ENCODE measurements at regions not wholly inside any gene's neighbourhood (a gene's known extent, or its start where the extent isn't known, plus 50 kb on each side); places are given as distances from the start of the nearest gene placed in this dataset.
"Not testable (repeated sequence)": the region's sequence is repeated elsewhere in the genome, so short reads cannot be mapped to it uniquely, and the experiment has no call there.

DNA sequence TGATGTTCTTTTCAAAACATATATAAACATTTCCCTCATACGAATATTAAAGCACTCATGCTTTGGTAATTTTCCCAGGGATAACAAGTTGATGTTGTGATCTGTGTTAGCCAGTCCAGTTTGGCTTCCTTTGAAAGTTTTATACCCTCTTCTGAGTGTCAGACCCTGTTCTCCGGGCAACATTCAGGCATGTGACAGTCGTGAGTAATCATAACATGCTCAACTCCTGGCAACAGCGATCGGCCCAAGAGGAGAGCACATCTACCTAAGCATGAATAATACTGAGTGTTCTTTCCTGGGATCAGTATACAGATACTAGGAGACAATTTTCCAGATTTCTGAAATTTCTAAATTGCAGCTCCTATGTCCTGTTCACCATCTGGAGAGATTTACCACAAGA, 1086.4 kb downstream of the CDH8 start:
- no peak for DNase-seq

DNA sequence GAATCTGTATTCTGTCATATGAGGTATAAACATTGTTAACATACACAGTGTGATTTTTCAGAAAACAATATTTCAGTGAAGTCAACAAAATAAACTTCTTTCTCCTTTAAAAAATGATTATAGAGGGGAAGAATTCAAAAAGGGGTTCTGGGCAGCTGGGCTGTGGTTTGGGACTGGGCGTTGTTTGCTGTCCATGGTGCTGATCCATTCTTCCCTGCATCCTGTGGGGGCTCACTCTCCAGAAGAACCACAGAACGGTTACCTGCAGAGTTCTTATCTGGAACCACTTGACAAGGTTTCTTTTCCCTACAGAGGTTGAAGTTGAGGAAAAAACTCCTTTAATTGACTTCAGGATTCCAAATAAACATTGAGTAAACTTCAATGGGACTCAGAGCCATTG, 1091.0 kb downstream of the CDH8 start:
- no peak for DNase-seq

DNA sequence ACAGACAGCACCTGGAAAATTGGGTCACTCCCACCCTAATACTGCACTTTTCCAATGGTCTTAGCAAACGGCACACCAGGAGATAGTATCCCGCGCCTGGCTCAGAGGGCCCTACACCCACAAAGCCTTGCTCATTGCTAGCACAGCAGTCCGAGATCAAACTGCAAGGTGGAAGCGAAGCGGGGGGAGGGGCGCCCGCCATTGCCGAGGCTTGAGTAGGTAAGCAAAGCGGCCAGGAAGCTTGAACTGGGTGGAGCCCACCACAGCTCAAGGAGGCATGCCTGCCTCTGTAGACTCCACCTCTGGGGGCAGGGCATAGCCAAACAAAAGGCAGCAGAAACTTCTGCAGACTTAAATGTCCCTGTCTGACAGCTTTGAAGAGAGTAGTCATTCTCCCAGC, 1100.0 kb downstream of the CDH8 start:
- DNase-seq = not testable (repeated sequence)

DNA sequence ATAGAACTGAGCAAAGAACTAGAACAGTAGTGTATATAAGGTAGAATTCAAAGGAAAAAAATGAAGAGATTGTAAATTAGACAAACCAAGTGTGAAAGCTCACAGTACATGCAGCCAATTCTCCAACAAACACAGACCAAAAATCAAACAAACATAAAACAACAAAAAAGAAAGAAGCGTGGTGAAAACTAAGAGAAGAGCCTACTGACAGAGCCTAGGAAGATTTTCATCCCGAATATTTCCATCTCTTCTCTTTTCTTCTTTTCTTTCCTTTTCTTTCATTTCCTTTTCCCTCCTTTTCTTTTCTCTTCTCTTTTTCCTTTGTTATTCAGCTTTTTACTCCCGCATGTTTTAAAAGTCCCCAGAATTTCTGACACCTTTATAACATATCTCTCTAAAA, 1103.6 kb downstream of the CDH8 start:
- DNase-seq = no peak

DNA sequence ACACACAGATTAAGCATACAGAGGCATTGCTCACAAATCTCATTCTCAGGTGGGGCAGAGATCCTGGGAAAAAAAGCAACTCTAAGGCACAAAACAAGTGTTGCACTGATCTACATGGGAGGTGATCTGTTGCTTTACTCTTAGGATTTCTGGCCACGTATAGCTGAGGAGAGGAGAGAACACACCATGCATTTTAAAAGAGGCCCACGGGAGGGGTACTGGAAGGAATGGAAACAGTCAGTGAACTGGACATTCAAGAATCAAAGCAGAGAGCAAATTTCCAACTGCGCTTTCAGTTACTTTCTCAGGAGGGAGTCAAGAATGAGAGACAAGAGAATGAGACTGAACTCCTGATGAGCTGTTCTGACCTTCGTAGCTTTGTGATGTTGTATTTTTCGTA, 1105.9 kb downstream of the CDH8 start:
- DNase-seq = no peak

DNA sequence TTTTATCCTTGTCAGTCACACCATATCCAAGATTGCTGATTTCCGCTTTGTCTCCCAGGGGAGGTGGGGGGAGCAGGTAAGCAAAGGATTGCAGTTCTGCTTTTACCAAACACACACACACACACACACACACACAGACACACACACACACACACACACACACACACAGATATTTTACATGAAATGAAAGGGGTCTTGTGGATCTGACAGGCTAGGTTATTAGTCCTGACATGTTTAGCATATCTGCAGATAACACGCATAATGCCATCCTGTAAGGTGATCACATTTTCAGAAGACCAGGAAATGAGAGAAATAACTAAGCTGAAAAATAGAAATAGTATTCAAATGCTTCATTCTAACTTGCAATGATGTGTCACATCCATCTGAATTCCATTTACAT, 1113.3 kb downstream of the CDH8 start:
- DNase-seq = no peak

DNA sequence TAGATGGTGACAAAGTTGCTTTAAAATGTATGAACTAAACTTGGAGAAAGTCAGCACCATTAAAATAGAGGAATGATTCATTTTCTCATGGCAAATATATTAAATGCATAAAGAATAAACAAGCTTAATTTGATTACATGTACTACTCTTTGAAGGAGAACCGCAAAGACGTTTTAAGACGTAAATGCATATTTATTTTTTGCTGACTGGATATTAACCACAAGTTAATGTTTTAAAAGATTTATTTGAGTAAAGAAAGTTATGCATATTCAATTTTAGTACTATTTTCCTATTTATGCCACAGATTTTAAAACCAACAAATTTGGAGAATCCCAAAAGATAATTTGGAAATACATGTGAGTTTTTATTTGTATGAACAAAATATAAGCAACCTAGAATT, 1121.9 kb downstream of the CDH8 start:
- no peak for DNase-seq

DNA sequence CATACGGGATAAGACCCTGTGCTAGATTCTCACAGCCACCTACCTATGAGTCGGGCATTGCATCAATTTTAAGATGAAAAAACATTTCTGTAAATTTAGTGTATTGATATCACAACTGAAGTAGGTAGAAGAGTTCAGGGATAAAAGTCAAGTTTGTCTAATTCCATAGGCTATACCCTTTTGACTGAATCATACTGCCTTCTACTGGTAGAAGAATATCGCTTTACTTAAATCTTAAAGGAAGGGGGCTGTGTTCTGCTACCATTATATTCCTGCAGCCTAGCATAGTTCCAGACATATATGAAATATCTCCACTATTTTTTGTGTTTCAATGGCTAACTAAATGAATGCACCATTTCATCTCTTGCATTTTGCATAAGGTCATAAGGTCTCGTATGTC, 1128.6 kb downstream of the CDH8 start:
- DNase-seq = no peak

DNA sequence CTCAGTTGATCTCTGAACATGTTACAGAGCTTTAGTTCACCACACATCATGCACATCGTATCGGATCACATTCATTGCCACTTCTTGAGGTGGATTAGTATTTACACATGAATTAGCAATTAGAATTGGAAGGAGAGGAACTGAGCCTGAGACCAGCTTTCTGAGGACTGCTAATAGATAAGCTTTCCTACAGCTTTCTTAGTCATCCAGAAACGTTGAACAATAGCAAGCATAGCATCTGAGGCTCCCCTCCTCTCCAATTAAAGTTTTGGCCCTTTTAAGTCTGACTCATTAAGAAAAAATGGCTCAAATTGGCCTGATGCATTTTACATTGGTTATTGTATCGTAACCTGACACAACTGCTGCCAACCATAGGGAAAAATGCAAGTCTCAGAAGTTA, 1130.4 kb downstream of the CDH8 start:
- no peak for DNase-seq

DNA sequence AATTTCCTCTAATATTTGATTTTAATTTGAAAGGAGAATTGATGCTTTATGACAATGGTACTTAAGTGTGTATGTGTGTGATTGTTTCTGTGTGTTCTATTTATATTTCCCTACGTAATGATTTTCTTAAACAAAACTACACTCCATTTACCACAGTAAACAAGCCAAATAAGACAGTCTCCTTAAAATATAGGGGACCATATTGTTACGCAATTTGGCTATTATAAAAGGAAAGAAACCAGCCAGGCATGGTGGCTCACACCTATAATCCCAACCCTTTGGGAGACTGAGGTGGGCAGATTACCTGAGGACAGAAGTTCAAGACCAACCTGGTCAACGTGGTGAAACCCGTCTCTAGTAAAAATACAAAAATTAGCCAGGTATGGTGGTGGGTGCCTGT, 1134.1 kb downstream of the CDH8 start:
- no peak for DNase-seq

DNA sequence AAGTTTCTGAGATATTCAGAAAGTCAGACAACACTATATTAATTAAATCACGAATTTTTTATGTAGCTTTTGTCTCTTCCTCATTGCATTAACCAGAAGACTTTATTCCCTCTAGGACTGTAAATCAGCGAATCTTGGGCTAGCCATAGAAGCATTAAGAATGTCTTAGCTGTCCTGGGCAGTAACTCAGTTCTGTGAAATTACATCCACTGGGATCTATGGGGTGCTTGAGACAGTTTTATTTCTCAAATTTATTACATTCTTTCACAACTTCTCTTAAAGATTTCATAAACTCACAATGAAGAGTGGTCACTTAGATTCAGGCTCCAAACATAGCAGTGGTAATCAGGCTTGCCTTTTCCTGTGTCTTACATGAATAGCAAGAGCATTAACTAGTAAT, 1153.4 kb downstream of the CDH8 start:
- DNase-seq = no peak

DNA sequence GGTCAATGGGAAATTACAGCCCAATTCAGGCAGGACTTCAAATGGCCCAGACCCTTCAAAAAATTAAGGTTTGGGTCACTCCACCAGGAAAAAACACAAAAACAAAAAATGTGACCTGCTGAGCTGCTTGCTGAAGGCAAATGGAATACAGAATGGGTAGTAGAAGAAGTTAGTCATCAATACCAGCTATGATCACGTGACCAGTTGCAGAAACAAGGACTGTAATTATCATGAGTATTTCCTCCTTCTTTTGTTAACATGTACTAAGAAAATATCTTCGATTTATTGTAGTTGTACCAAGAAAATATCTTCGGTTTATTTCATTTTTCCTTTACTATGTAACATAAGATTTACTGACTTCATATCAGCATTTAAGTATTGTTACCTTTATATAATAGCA, 1183.6 kb downstream of the CDH8 start:
- DNase-seq = no peak

DNA sequence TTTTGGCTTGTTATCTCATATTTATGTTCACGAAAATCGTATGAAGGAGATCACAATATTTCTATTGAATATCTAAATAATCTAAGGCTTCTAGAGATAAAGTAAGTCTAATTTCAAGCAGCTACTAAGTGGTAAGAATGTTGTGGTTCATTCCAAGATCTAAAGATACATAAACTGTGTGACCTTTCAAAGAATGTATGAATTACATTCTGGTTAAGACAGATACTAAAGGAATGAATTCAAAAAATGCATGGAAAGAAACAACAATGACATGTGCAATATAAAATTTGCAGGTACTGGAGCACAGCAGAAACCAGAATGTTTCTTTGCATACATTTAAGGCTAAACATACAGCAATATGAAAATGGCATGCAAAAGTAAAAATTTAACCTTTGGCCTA, 1214.6 kb downstream of the CDH8 start:
- no peak for DNase-seq

DNA sequence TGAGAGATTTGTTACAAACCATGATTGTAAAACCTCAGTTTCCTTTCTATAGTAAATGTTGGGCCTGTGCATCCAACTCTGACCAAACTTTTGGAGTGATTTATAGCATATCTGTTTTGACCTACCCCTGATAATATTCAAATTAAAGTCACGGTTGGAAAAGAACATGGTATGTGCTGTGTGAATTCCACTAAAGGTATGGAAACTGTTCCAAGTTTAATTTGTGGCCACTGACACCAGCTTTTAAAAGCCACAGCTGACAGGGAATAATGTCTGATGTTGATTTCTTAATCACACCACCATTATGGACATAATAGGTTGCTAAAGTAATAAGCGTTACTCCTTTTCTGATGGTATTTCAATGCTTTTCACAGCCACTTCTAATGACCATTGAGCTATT, 1215.9 kb downstream of the CDH8 start:
- no peak for DNase-seq

DNA sequence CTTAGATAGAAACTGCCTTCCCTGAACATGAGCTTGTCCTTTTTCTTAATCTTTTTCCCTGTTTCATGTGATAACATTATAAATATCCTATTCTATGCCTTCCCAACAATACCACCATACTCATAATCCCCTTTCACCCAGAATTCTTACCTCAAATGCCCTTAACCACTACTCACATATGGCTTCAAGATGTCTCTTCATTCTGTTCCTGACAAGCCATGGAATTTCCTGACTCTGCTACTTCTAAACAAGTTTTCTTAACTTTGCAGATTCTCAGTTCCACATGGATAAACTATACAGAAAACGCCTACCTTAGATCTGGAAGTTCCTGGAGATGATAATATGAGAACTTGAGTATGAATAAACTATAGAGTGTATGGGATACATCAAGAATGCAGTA, 1217.8 kb downstream of the CDH8 start:
- DNase-seq = no peak

DNA sequence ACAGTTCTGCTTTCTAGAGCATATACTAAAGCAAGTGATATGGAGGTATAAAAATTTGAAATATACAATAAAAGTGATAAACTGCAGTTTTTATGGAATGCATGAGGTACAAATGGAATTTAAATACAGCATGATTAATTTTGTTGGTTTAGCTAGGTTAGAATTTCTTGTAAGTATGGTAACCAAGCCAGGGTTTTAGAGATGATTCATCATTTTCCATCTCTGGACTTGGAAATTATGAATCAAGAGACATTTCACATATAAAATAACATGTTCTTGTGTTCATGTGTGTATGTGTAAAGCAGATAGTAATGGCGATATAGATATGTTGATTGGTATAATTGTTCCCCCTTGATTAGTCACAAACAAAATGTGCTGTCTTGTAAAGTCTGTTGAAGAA, 1219.8 kb downstream of the CDH8 start:
- DNase-seq = no peak

DNA sequence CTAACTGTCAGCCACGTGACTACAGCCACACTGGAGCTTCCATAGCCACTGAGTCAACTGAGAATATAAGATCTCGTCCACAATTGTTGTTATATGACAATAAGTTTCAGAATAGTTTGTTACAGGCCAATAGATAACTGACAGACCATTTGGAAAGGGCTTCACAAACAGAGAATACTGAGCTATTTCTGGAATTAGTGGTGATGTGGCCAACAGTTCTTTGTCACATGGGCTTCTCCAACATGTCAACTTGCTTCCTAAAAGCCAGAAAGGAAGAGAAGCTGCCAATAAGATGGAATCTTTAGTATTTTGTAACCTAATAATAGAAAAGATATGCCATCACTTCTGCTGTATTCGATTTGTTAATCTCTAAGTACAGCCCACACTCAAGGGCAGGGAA, 1220.4 kb downstream of the CDH8 start:
- no peak for DNase-seq

DNA sequence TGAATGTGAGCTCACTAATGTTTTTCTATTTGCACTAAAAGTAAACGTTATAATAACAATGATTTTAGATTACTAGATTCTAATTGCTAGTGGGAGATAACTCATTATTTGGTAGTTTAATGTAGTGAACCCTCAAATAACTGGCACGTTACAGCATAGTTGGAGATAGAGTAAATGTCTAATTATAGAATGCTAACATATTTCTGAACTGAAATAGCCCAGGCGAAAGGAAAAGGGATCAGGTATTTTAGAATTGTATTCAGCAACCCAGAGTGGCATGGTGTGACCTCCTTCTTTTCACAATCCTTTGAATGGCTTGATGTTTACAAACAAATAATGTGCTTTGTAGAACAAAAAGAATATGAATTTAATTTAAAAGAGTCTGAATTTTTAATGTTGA, 1221.2 kb downstream of the CDH8 start:
- no peak for DNase-seq

DNA sequence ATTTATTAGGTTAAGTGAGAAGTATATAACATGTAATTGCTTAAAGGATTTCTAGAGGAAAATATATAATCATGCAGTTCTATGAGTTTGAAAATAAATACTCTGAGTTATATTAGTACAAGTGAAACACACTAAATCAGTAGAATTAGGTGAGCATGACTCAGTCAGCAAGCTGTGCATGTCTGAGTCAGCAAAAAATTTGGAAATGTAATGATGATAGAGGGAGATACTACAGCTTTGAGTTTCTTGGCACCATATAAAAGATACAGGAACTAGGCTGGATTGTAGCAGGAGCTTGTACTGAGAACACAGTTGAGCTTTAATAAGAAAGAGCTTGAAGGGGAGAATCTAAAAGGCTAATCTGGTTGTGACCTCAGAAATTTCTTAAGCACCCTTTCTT, 1224.6 kb downstream of the CDH8 start:
- DNase-seq = no peak

DNA sequence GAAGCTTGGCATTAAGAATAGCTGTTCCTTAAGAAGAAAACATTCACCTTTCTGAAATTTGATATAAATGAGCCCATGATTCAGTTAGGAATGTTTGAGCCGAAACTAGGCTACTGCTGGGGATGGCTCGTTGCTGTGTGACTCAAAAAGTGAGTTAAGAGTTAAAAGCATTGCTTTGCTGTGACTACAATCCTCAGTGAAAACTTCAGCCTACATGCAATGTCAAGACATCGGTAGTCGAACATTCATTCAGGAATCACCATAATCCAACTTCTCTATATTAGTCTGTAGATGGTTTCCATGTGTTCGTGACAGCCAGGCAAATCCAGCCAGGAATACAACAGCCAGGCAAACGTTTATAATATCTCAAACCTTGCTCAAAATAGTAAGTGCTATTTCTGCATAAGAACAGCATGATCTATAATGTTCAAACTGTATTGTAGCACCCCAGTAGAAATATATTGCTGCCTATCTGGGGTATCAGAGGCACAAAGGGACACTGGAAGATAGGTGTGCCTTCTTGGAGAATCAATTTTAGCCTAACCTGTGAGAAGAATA, 1225.1 kb downstream of the CDH8 start:
- no peak for DNase-seq

DNA sequence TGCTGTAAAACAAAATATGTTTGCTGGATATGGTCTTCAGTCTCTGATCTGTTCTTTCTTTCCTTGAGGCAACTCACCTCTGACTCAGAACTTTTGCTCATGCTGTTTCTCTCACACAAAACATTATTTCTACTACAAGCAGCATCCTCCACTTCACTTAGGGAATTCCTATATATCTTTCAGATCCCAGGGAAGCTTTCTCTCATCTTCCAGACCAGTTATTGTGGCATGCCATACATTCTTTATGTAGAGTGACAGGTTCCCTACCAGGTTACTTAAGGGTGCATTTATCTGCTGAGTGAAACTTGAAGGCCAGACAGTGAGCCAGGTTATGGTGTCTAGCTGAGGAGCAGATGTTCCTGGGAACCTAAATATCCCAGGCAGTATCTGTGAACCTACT, 1226.0 kb downstream of the CDH8 start:
- DNase-seq = no peak

DNA sequence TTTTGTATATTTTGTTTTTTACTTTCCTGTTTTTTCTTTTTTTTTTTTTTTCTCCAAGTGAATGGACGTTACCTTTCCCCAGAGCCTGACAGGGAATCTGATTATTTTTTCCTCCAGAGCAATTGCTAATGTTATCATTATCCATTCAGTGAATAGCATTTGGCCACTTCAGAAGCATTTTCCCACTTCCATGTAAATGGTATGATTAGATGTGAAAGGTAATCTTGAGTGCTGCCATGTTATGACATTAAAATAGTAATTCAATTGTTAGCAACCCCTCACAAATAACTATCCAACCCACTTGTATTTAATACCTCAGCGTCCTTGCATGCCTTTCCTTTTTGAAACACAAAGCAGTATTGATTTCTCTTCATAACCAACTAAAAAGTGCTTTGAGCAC, 1243.8 kb downstream of the CDH8 start:
- DNase-seq = no peak

DNA sequence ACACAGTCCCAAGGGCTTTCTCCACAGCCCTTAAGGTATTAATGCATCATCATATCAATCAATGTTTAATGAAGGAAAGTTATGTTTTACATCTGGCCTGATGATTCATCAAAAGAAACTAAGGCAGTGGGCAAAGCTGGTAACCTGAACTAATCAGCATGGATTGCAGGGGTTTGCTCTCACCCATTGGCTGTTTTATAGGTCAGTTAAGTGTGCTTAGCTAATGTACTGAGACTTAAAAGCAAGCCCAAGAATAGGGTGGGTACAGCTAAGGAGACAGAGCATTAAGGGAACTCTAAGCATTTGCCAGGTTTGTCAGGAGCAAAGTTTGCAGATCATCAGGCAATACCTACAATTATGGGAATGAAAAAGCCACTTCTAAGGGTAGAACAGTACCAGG, 1247.6 kb downstream of the CDH8 start:
- no peak for DNase-seq

DNA sequence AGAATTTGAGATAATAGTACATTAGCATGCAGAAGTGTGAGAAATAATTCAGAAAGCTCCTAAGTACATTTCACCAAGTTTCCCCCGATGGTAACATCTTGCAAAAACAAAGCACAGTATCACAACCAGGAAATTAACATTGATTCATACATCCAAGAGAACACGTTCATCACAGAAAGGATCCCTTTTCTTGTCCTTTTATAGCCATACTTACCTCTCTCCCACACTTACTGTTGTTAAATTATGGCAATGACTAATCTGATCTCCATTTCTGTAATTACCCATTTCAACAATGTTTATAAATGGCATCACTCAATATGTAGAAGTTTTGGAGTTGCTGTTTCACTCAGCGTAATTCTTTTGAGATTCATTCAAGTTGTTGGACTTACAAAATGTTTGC, 1260.0 kb downstream of the CDH8 start:
- DNase-seq = no peak

DNA sequence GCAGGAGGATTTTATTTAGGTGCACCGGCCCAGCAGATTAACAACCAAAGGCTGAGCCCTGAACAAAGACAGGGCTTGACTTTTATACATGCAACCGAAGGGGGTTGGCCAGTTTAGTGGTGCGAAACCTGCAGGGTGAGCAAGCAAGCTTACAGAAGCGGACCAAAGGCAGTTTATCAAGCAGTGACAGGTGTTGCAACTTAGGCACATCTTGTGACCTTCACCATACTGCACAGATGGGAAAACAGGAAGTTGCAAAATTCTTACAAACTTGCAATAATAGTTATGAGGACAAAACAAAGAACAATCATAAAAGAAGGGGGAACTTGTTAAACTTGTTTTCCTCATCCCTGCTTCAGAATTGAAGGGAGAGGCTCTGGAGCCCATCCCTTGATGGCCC, 1265.1 kb downstream of the CDH8 start:
- DNase-seq = no peak

DNA sequence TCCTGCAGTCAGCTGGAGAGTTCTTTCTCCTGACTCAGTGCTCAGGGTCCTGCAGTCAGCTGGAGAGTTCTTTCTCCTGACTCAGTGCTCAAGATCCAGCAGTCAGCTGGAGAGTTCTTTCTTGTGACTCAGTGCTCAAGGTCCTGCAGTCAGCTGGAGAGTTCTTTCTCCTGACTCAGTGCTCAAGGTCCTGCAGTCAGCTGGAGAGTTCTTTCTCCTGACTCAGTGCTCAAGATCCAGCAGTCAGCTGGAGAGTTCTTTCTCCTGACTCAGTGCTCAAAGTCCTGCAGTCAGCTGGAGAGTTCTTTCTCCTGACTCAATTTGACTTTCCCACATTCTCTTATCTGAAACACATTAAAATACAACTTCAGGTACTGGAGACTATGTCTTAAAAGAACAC, 1265.9 kb downstream of the CDH8 start:
- not testable (repeated sequence) for DNase-seq

Measured in CD4-positive, alpha-beta T cell treated with Interleukin-4 for 1 hour (primary cell).